K562 (cell line): ENCODE measurements at regions not wholly inside any gene's neighbourhood (a gene's known extent, or its start where the extent isn't known, plus 50 kb on each side); places are given as distances from the start of the nearest gene placed in this dataset.

Experiments
- KAT7 ChIP-seq: sonication (generic); formaldehyde crosslinking; IDR thresholded peaks from 2 replicates; pipeline ENCODE4 v1.8.0; 2022; ENCODE audit warnings: missing genetic modification reagents, mild to moderate bottlenecking, borderline replicate concordance
- POLR2A ChIP-seq: fragments of 450-650 bp; conservative IDR thresholded peaks from 2 replicates; pipeline ENCODE4 v1.6.1; 2016
- ZC3H11A ChIP-seq: IDR thresholded peaks from 2 replicates; pipeline ENCODE4 v1.6.1; 2012; ENCODE audit warnings: low read depth, low read length, improper control_type of control experiment
- ZKSCAN8 ChIP-seq: fragments of 200-800 bp; sonication (Bioruptor generic); IDR thresholded peaks from 2 replicates; pipeline ENCODE4 v1.6.1; 2016; ENCODE audit warnings: missing genetic modification characterization, missing compliant biosample characterization
- TF ChIP-seq, protein P1 (sequence below): fragments of 450-650 bp; formaldehyde crosslinking; IDR thresholded peaks from 2 replicates; pipeline ENCODE4 v1.4.0; 2022; ENCODE audit warnings: missing genetic modification characterization
- TF ChIP-seq, protein P2 (sequence below), 3 experiments: IDR thresholded peaks in 2 of 3; conservative IDR thresholded peaks in 1 of 3; 2 replicates each; pipeline ENCODE4 v1.5.1; 2011 to 2012; ENCODE audit warnings: low read length in 3 of 3, mild to moderate bottlenecking in 3 of 3, control low read depth in 2 of 3, improper control_type of control experiment in 1 of 3, inconsistent platforms in 1 of 3, low read depth in 1 of 3, mixed read lengths in 1 of 3, moderate library complexity in 1 of 3; ENCODE audit not compliant: insufficient read depth in 2 of 3
- TF ChIP-seq, protein P3 (sequence below), 2 experiments: fragments of 450-650 bp in 1 of 2; sonication (generic) in 1 of 2; formaldehyde crosslinking in 1 of 2; IDR thresholded peaks; 2 replicates each; pipeline versions ENCODE4 v1.7.1 to v1.9.0; 2016 to 2022; ENCODE audit warnings: inconsistent platforms in 1 of 2, mild to moderate bottlenecking in 1 of 2, missing genetic modification reagents in 1 of 2
- TF ChIP-seq, protein P4 (sequence below): fragments of 250-450 bp; sonication (Bioruptor Pico); IDR thresholded peaks from 2 replicates; pipeline ENCODE4 v1.8.0; 2021; ENCODE audit warnings: moderate library complexity, mild to moderate bottlenecking, inconsistent platforms
- TF ChIP-seq, protein P5 (sequence below): fragments of 250-450 bp; sonication (Bioruptor Pico); IDR thresholded peaks from 2 replicates; pipeline ENCODE4 v1.5.0; 2021
- TF ChIP-seq, protein P6 (sequence below): fragments of 250-450 bp; sonication (Bioruptor Pico); IDR thresholded peaks from 2 replicates; pipeline ENCODE4 v1.4.0; 2020; ENCODE audit warnings: mild to moderate bottlenecking, moderate library complexity, borderline replicate concordance
- TF ChIP-seq, protein P7 (sequence below): fragments of 450-650 bp; IDR thresholded peaks from 2 replicates; pipeline ENCODE4 v1.6.1; 2016
- TF ChIP-seq, protein P8 (sequence below): sonication (generic); formaldehyde crosslinking; IDR thresholded peaks from 2 replicates; pipeline ENCODE4 v1.8.0; 2022; ENCODE audit warnings: missing genetic modification reagents, mild to moderate bottlenecking, borderline replicate concordance

DNA sequence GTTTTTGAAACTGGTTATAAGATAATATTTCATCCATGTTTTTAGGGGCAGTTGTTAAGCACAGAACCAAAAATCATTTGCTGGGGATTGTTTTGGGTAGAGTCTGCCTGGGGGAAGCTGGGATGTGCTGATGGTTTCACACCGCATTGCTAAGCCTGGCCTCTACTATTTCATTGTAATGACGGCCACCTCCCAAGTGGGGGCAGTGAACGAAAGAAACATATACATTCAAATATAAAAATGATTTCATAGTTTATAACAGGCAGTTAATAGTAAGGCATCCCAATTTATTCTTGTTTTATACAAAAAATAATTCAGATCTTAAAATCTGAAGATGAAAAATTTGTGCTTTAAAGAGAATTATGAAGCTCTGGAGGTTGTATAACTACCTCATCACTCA, 750.8 kb downstream of the REEP3 start:
- TF ChIP-seq KAT7 (no peak), POLR2A (no peak), ZKSCAN8 (CRISPR knock-in tag) (no peak), ZC3H11A (no peak)
- TF ChIP-seq, protein P1, sequence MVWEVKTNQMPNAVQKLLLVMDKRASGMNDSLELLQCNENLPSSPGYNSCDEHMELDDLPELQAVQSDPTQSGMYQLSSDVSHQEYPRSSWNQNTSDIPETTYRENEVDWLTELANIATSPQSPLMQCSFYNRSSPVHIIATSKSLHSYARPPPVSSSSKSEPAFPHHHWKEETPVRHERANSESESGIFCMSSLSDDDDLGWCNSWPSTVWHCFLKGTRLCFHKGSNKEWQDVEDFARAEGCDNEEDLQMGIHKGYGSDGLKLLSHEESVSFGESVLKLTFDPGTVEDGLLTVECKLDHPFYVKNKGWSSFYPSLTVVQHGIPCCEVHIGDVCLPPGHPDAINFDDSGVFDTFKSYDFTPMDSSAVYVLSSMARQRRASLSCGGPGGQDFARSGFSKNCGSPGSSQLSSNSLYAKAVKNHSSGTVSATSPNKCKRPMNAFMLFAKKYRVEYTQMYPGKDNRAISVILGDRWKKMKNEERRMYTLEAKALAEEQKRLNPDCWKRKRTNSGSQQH (CRISPR knock-in tag), result no peak
- TF ChIP-seq, protein P2, sequence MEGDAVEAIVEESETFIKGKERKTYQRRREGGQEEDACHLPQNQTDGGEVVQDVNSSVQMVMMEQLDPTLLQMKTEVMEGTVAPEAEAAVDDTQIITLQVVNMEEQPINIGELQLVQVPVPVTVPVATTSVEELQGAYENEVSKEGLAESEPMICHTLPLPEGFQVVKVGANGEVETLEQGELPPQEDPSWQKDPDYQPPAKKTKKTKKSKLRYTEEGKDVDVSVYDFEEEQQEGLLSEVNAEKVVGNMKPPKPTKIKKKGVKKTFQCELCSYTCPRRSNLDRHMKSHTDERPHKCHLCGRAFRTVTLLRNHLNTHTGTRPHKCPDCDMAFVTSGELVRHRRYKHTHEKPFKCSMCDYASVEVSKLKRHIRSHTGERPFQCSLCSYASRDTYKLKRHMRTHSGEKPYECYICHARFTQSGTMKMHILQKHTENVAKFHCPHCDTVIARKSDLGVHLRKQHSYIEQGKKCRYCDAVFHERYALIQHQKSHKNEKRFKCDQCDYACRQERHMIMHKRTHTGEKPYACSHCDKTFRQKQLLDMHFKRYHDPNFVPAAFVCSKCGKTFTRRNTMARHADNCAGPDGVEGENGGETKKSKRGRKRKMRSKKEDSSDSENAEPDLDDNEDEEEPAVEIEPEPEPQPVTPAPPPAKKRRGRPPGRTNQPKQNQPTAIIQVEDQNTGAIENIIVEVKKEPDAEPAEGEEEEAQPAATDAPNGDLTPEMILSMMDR (IDR thresholded peaks at IDR 0.05 in 2 of 3, conservative IDR thresholded peaks at IDR 0.05 in 1 of 3; ENCODE audit: insufficient read depth in 2 of 3, low read depth in 1 of 3, low read length in 3 of 3), result no peak
- TF ChIP-seq, protein P3, sequence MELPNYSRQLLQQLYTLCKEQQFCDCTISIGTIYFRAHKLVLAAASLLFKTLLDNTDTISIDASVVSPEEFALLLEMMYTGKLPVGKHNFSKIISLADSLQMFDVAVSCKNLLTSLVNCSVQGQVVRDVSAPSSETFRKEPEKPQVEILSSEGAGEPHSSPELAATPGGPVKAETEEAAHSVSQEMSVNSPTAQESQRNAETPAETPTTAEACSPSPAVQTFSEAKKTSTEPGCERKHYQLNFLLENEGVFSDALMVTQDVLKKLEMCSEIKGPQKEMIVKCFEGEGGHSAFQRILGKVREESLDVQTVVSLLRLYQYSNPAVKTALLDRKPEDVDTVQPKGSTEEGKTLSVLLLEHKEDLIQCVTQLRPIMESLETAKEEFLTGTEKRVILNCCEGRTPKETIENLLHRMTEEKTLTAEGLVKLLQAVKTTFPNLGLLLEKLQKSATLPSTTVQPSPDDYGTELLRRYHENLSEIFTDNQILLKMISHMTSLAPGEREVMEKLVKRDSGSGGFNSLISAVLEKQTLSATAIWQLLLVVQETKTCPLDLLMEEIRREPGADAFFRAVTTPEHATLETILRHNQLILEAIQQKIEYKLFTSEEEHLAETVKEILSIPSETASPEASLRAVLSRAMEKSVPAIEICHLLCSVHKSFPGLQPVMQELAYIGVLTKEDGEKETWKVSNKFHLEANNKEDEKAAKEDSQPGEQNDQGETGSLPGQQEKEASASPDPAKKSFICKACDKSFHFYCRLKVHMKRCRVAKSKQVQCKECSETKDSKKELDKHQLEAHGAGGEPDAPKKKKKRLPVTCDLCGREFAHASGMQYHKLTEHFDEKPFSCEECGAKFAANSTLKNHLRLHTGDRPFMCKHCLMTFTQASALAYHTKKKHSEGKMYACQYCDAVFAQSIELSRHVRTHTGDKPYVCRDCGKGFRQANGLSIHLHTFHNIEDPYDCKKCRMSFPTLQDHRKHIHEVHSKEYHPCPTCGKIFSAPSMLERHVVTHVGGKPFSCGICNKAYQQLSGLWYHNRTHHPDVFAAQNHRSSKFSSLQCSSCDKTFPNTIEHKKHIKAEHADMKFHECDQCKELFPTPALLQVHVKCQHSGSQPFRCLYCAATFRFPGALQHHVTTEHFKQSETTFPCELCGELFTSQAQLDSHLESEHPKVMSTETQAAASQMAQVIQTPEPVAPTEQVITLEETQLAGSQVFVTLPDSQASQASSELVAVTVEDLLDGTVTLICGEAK (IDR thresholded peaks at IDR 0.05), result no peak
- TF ChIP-seq, protein P3 (CRISPR knock-in tag; IDR thresholded peaks at IDR 0.05), result no peak
- TF ChIP-seq, protein P4, sequence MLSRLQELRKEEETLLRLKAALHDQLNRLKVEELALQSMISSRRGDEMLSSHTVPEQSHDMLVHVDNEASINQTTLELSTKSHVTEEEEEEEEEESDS (CRISPR knock-in tag), result no peak
- TF ChIP-seq, protein P5, sequence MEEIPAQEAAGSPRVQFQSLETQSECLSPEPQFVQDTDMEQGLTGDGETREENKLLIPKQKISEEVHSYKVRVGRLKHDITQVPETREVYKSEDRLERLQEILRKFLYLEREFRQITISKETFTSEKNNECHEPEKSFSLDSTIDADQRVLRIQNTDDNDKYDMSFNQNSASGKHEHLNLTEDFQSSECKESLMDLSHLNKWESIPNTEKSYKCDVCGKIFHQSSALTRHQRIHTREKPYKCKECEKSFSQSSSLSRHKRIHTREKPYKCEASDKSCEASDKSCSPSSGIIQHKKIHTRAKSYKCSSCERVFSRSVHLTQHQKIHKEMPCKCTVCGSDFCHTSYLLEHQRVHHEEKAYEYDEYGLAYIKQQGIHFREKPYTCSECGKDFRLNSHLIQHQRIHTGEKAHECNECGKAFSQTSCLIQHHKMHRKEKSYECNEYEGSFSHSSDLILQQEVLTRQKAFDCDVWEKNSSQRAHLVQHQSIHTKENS, result no peak
- TF ChIP-seq, protein P6, sequence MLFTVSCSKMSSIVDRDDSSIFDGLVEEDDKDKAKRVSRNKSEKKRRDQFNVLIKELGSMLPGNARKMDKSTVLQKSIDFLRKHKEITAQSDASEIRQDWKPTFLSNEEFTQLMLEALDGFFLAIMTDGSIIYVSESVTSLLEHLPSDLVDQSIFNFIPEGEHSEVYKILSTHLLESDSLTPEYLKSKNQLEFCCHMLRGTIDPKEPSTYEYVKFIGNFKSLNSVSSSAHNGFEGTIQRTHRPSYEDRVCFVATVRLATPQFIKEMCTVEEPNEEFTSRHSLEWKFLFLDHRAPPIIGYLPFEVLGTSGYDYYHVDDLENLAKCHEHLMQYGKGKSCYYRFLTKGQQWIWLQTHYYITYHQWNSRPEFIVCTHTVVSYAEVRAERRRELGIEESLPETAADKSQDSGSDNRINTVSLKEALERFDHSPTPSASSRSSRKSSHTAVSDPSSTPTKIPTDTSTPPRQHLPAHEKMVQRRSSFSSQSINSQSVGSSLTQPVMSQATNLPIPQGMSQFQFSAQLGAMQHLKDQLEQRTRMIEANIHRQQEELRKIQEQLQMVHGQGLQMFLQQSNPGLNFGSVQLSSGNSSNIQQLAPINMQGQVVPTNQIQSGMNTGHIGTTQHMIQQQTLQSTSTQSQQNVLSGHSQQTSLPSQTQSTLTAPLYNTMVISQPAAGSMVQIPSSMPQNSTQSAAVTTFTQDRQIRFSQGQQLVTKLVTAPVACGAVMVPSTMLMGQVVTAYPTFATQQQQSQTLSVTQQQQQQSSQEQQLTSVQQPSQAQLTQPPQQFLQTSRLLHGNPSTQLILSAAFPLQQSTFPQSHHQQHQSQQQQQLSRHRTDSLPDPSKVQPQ (CRISPR knock-in tag), result no peak
- TF ChIP-seq, protein P7, sequence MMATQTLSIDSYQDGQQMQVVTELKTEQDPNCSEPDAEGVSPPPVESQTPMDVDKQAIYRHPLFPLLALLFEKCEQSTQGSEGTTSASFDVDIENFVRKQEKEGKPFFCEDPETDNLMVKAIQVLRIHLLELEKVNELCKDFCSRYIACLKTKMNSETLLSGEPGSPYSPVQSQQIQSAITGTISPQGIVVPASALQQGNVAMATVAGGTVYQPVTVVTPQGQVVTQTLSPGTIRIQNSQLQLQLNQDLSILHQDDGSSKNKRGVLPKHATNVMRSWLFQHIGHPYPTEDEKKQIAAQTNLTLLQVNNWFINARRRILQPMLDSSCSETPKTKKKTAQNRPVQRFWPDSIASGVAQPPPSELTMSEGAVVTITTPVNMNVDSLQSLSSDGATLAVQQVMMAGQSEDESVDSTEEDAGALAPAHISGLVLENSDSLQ, result no peak
- TF ChIP-seq, protein P8, sequence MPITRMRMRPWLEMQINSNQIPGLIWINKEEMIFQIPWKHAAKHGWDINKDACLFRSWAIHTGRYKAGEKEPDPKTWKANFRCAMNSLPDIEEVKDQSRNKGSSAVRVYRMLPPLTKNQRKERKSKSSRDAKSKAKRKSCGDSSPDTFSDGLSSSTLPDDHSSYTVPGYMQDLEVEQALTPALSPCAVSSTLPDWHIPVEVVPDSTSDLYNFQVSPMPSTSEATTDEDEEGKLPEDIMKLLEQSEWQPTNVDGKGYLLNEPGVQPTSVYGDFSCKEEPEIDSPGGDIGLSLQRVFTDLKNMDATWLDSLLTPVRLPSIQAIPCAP (CRISPR knock-in tag), result no peak
